ENCODE measurements at regions not wholly inside any gene's neighbourhood (a gene's known extent, or its start where the extent isn't known, plus 50 kb on each side); places are given as distances from the start of the nearest gene placed in this dataset.
"Not testable (repeated sequence)": the region's sequence is repeated elsewhere in the genome, so short reads cannot be mapped to it uniquely, and the experiment has no call there.

DNA sequence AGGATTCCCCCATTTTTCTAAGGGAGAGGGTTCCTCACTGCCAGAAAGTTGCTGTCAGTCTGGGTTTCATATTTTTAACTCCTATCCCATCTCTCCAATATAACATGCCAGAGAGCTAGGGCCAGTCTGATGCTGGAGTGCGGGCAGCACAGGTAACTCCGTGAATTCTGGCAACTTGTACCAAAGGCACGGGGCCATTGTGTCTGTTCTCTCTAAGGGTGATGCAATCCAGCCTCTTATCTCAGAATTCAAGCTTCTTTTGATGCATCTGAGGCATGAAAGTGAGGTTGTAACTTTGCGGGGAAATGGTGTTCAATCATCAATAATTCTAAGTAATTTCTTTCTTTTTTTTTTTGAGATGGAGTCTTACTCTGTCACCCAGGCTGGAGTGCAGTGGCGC is 1074.4 kb downstream of the TYW1 start:
- intact Hi-C loops (cut with DNase I) = no loop called here
- H3K36me3 ChIP-seq = no peaks in the 10 kb centered on the region
- TF ChIP-seq, protein P1, sequence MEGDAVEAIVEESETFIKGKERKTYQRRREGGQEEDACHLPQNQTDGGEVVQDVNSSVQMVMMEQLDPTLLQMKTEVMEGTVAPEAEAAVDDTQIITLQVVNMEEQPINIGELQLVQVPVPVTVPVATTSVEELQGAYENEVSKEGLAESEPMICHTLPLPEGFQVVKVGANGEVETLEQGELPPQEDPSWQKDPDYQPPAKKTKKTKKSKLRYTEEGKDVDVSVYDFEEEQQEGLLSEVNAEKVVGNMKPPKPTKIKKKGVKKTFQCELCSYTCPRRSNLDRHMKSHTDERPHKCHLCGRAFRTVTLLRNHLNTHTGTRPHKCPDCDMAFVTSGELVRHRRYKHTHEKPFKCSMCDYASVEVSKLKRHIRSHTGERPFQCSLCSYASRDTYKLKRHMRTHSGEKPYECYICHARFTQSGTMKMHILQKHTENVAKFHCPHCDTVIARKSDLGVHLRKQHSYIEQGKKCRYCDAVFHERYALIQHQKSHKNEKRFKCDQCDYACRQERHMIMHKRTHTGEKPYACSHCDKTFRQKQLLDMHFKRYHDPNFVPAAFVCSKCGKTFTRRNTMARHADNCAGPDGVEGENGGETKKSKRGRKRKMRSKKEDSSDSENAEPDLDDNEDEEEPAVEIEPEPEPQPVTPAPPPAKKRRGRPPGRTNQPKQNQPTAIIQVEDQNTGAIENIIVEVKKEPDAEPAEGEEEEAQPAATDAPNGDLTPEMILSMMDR (IDR thresholded peaks at IDR 0.05) = no peak
- TF ChIP-seq POLR2A (IDR thresholded peaks at IDR 0.05) = no peak
- H3K9me3 ChIP-seq = no peaks in the 10 kb centered on the region
- H3K4me1 ChIP-seq = no peaks in the 10 kb centered on the region
- no peak overlapping the region for H3K4me3 ChIP-seq
- DNase-seq (no peak), ATAC-seq (no peak)
- no peaks in the 10 kb centered on the region for H3K27me3 ChIP-seq
- no peak overlapping the region for H3K27ac ChIP-seq
- 66% methylated on average over 5 of the region's 5 CpGs for WGBS (ENCODE audit: insufficient coverage, low coverage, low lambda C conversion rate, missing lambda C conversion rate)

DNA sequence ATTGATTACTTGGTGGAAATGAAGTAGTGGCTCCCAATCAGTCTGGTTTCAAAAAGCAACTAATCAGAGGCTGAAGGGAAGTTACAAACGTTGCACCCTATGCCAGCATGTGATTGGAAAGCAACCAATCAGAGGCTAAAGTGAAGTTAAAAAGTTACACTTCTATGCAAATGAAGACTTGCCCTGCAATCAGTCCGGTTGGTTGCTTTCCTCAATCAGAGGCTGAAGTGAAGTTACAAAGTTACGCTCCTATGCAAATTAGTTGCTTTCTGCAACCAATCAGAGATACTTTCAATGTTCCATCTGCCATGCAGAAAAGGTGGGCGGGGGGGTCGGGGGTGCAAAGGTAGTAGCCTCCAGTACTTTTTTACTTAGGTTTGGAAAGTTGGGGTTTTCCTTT is 1077.1 kb downstream of the TYW1 start:
- intact Hi-C loops (cut with DNase I) = no loop called here
- Histone ChIP-seq H3K4me3 (no peak overlapping the region), H3K4me1 (no peaks in the 10 kb centered on the region), H3K27me3 (no peaks in the 10 kb centered on the region), H3K36me3 (no peaks in the 10 kb centered on the region), H3K9me3 (no peaks in the 10 kb centered on the region), H3K27ac (no peak overlapping the region)
- no peak for DNase-seq
- TF ChIP-seq, protein P1 (IDR thresholded peaks at IDR 0.05) = no peak
- no peak for TF ChIP-seq POLR2A (IDR thresholded peaks at IDR 0.05)
- ATAC-seq = no peak
- WGBS (ENCODE audit: insufficient coverage, low coverage, low lambda C conversion rate, missing lambda C conversion rate) = 31% methylated on average over 4 of the region's 5 CpGs

DNA sequence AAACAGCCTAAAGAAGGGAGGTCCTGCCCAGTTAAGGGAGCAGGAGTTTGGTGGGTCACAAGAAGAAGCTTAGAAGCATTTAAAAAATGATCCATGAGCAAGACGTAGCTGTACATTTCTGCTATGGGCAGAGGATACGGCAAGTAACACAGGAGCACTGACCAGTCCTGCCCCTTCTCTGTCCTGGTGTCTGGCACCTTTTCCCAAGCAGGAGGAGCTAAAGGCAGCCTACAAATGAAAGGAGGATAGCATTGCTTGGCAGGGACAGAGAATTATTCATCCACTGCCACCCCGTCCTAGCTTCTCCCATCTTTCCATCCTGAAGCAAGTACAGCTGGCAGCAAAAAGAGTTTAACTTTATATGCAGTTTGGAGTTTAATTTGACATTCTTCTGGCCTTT is 1077.6 kb downstream of the TYW1 start:
- 78% methylated on average over 3 of the region's 3 CpGs for WGBS (ENCODE audit: insufficient coverage, low coverage, low lambda C conversion rate, missing lambda C conversion rate)
- TF ChIP-seq, protein P1 (IDR thresholded peaks at IDR 0.05) = no peak
- TF ChIP-seq POLR2A (IDR thresholded peaks at IDR 0.05) = no peak
- Histone ChIP-seq H3K36me3 (no peaks in the 10 kb centered on the region), H3K9me3 (no peaks in the 10 kb centered on the region), H3K4me1 (no peaks in the 10 kb centered on the region), H3K27me3 (no peaks in the 10 kb centered on the region), H3K4me3 (no peak overlapping the region), H3K27ac (no peak overlapping the region)
- ATAC-seq (no peak), DNase-seq (no peak)
- intact Hi-C loops (cut with DNase I) = no loop called here

DNA sequence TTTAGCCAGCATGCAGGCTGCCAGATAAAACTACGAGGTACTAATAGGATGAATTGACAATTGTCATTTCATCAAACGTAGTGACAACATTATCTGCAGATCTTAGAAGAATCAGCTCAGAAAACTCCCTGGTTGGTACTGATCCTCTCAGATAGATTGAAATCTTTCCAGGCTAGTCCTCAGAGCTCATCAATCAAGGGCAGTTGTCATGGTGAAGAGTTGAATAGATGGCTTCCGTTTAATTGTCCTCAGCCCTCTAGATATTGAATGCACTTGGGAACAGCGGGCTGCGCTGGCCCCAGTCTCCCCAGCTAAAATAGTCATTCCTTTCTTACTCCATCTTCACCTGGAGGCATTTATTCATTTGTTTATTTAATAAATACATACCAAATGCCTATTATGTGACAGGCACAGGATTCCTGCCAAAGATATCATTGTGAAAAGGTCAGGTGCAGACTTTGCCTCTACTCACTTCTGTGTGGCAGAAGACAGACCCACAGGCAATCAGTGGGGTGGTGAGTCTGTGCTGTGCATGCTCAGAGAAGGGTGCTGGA is 1081.6 kb downstream of the TYW1 start:
- Histone ChIP-seq H3K4me1 (no peaks in the 10 kb centered on the region), H3K9me3 (no peaks in the 10 kb centered on the region), H3K4me3 (no peak overlapping the region), H3K36me3 (no peaks in the 10 kb centered on the region), H3K27ac (no peak overlapping the region), H3K27me3 (no peaks in the 10 kb centered on the region)
- TF ChIP-seq POLR2A (IDR thresholded peaks at IDR 0.05) = no peak
- TF ChIP-seq, protein P1 (IDR thresholded peaks at IDR 0.05) = no peak
- WGBS (ENCODE audit: insufficient coverage, low coverage, low lambda C conversion rate, missing lambda C conversion rate) = 76% methylated on average over 5 of the region's 5 CpGs
- ATAC-seq (no peak), DNase-seq (no peak)
- intact Hi-C loops (cut with DNase I) = no loop called here

DNA sequence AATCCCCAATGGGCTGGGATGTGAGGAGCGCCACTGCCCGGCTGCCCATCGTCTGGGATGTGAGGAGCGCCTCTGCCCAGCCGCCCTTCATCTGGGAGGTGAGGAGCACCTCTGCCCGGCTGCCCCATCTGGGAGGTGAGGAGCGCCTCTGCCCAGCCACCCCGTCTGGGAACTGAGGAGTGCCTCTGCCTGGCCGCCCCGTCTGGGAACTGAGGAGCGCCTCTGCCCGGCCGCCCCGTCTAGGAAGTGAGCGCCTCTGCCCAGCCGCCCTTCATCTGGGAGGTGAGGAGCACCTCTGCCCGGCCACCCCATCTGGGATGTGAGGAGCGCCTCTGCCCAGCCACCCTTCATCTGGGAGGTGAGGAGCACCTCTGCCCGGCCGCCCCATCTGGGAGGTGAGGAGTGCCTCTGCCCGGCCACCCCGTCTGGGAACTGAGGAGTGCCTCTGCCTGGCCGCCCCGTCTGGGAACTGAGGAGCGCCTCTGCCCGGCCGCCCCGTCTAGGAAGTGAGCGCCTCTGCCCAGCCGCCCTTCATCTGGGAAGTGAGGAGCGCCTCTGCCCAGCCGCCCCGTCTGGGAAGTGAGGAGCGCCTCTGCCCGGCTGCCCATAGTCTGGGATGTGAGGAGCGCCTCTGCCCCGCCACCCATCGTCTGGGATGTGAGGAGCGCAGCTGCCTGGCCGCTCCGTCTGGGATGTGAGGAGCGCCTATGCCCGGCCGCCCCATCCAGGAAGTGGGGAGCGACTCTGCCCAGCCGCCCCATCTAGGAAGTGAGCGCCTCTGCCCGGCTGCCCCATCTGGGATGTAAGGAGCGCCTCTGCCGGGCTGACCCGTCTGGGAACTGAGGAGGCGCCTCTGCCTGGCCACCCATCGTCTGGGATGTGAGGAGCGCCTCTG is 1085.7 kb downstream of the TYW1 start:
- ATAC-seq; H3K4me3 ChIP-seq; intact Hi-C loops (cut with DNase I); H3K9me3 ChIP-seq; DNase-seq; H3K4me1 ChIP-seq; H3K27ac ChIP-seq; H3K27me3 ChIP-seq; H3K36me3 ChIP-seq: not testable (repeated sequence)
- WGBS (ENCODE audit: insufficient coverage, low coverage, low lambda C conversion rate, missing lambda C conversion rate) = 84% methylated on average over 6 of the region's 54 CpGs

DNA sequence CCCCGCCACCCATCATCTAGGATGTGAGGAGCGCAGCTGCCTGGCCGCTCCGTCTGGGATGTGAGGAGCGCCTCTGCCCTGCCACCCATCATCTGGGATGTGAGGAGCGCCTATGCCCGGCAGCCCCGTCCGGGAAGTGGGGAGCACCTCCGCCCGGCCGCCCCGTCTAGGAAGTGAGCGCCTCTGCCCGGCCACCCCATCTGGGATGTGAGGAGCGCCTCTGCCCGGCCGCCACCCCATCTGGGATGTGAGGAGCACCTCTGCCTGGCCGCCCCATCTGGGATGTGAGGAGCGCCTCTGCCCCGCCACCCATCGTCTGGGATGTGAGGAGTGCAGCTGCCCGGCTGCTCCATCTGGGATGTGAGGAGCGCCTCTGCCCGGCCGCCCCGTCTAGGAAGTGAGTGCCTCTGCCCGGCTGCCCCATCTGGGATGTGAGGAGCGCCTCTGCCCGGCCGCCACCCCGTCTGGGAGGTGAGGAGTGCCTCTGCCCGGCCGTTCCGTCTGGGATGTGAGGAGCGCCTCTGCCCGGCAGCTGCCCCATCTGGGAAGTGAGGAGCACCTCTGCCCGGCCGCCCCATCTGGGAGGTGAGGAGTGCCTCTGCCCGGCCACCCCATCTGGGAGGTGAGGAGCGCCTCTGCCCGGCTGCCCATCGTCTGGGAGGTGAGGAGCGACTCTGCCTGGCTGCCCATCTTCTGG is 1086.5 kb downstream of the TYW1 start:
- H3K4me3 ChIP-seq; intact Hi-C loops (cut with DNase I); H3K27ac ChIP-seq; H3K4me1 ChIP-seq; DNase-seq; H3K9me3 ChIP-seq; ATAC-seq; H3K36me3 ChIP-seq; H3K27me3 ChIP-seq: not testable (repeated sequence)
- 60% methylated on average over 2 of the region's 44 CpGs for WGBS (ENCODE audit: insufficient coverage, low coverage, low lambda C conversion rate, missing lambda C conversion rate)
